ENCODE measurements at regions not wholly inside any gene's neighbourhood (a gene's known extent, or its start where the extent isn't known, plus 50 kb on each side); places are given as distances from the start of the nearest gene placed in this dataset.

DNA sequence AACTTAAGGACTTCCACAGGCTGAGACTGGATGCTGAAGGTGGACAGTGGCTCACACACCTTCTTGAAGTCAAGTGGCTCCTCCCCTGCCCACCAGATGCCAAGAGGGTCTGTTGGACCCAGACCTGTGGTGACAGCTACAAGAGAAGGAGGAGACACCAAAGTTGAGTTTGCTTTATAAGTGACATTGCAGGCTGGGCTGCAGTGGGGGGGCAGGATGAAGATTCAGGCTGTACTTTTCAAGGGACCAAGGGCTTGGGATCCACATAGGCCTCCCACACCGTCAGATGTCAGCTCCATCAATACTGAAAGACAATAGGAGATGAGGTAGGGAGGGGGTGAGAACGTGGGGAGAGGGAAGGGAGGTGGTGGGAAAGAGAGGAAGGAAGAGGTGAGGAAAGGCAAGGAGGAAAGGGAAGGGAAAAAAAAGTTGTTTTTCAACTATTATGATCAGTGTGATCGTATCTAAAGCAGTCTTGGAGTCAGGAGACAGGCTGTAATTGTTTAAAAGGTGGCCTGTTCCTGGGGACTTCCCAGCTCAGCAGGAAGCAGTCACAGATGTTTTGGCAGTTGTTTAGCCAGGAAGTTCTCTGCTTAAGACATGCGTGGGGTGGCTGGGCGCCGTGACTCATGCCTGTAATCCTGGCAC lies 84.1 kb upstream of the RESF1 start (continued):
- TF ChIP-seq CEBPZ (IDR thresholded peaks at IDR 0.05; ENCODE audit: borderline replicate concordance, low read depth, low read length): no peak
- TF ChIP-seq HDGF (IDR thresholded peaks at IDR 0.05): peak; percentile 56; the same call in 1 of the 2 replicates
- TF ChIP-seq ZNF740 (CRISPR knock-in tag; IDR thresholded peaks at IDR 0.05): peak; percentile 83; the same call in 1 of the 2 replicates
- no peak for TF ChIP-seq ZNF740 (tag; IDR thresholded peaks at IDR 0.05)
- peak; percentile 28; the same call in 1 of the 2 replicates for TF ChIP-seq SOX6 (IDR thresholded peaks at IDR 0.05)
- TF ChIP-seq GTF2B (IDR thresholded peaks at IDR 0.05; ENCODE audit: extremely low read depth, insufficient read length): no peak

All from K562 (cell line).